GM12878 (cell line): ENCODE measurements at regions not wholly inside any gene's neighbourhood (a gene's known extent, or its start where the extent isn't known, plus 50 kb on each side); places are given as distances from the start of the nearest gene placed in this dataset.

Experiments
- CBX5 ChIP-seq: sonication (generic); IDR thresholded peaks from 2 replicates; pipeline ENCODE4 v1.6.1; 2016; ENCODE audit warnings: low read depth, moderate library complexity, mild to moderate bottlenecking, inconsistent platforms
- CHD4 ChIP-seq: fragments of 200-600 bp; sonication (generic); IDR thresholded peaks from 2 replicates; pipeline ENCODE4 v1.6.1; 2016; ENCODE audit warnings: mild to moderate bottlenecking
- ELK1 ChIP-seq: IDR thresholded peaks from 2 replicates; pipeline ENCODE4 v1.6.1; 2012; ENCODE audit warnings: low read depth, low read length, improper control_type of control experiment
- EZH2 ChIP-seq: IDR thresholded peaks from 2 replicates; pipeline ENCODE4 v1.6.1; 2012; ENCODE audit warnings: low read depth, mild to moderate bottlenecking, control low read depth, inconsistent platforms, low read length, borderline replicate concordance; ENCODE audit not compliant: control insufficient read depth
- IRF5 ChIP-seq: fragments of 450-650 bp; IDR thresholded peaks from 2 replicates; pipeline ENCODE4 v1.6.1; 2017; ENCODE audit warnings: borderline replicate concordance
- TCF7 ChIP-seq: IDR thresholded peaks from 2 replicates; pipeline ENCODE4 v1.6.1; 2014; ENCODE audit warnings: antibody characterized with exemption, borderline replicate concordance
- ZNF592 ChIP-seq: fragments of 450-650 bp; IDR thresholded peaks from 2 replicates; pipeline ENCODE4 v1.6.1; 2017; ENCODE audit warnings: mild to moderate bottlenecking, moderate library complexity

DNA sequence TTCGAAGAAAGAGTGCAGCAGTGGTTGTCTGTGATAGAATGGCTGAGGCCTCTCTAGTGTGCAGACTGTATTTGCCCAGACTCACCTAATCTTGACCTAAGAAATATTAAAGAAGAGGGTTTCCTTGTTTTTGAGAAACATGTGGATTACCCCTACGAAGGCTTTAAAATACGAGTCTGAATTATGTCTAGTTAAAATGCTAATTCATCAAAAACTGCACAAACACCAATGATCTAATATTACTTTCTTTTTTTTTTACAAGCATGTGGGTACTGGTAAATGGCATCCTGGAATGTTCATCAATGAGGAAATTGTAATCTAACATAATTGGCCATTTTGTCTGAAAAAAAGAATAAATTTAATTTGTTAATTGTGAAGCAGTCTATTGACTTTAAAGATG is 510.9 kb downstream of the EPM2A start (continued):
- TF ChIP-seq ELK1 (no peak), IRF5 (no peak), TCF7 (no peak), CBX5 (no peak), EZH2 (no peak), ZNF592 (no peak), CHD4 (no peak)
